Osteoblast (primary cell): ENCODE measurements at regions not wholly inside any gene's neighbourhood (a gene's known extent, or its start where the extent isn't known, plus 50 kb on each side); places are given as distances from the start of the nearest gene placed in this dataset.

ENCODE experiments used
- DNase-seq: peaks from one replicate; pipeline ENCODE4 v3.0.0; 2011; ENCODE audit warnings: low spot score, mixed read lengths; ENCODE audit not compliant: insufficient read length; ENCODE audit errors: missing footprints
- H2AFZ ChIP-seq: 2 replicates; pipeline ENCODE4 v1.6.0; 2011; ENCODE audit warnings: mild to moderate bottlenecking, low read length
- H3K27ac ChIP-seq: 2 replicates; pipeline ENCODE4 v1.5.1; 2011; ENCODE audit warnings: mild to moderate bottlenecking, low read depth, low read length, moderate library complexity
- H3K27me3 ChIP-seq: 2 replicates; pipeline ENCODE4 v1.6.0; 2012; ENCODE audit warnings: mild to moderate bottlenecking, control low read depth, inconsistent platforms, low read length, moderate library complexity; ENCODE audit not compliant: insufficient read depth
- H3K36me3 ChIP-seq: 2 replicates; pipeline ENCODE4 v1.5.1; 2011; ENCODE audit warnings: mild to moderate bottlenecking, low read length, control low read depth, moderate library complexity; ENCODE audit not compliant: insufficient read depth
- H3K4me1 ChIP-seq: 2 replicates; pipeline ENCODE4 v1.5.1; 2011; ENCODE audit warnings: mild to moderate bottlenecking, low read length, control low read depth, moderate library complexity; ENCODE audit not compliant: insufficient read depth
- H3K4me2 ChIP-seq: 2 replicates; pipeline ENCODE4 v1.6.0; 2011; ENCODE audit warnings: mild to moderate bottlenecking, low read length; ENCODE audit not compliant: insufficient read depth
- H3K4me3 ChIP-seq: fragments of 200-600 bp; sonication (generic); 3 replicates; pipeline ENCODE4 v1.5.1; 2012; ENCODE audit warnings: mild to moderate bottlenecking, low read length, inconsistent platforms; ENCODE audit not compliant: insufficient read depth
- H3K79me2 ChIP-seq: 2 replicates; pipeline ENCODE4 v1.6.0; 2012; ENCODE audit warnings: mild to moderate bottlenecking, low read length, control low read depth, inconsistent platforms; ENCODE audit not compliant: insufficient read depth
- H3K9me3 ChIP-seq: 2 replicates; pipeline ENCODE4 v1.5.1; 2011; ENCODE audit warnings: low read depth, low read length, control low read depth
- H4K20me1 ChIP-seq: 2 replicates; pipeline ENCODE4 v1.6.0; 2012; ENCODE audit warnings: mild to moderate bottlenecking, low read length, control low read depth; ENCODE audit not compliant: insufficient read depth
- CTCF ChIP-seq: IDR thresholded peaks from 2 replicates; pipeline ENCODE4 v1.5.1; 2011; ENCODE audit warnings: mild to moderate bottlenecking, low read depth, low read length, moderate library complexity; ENCODE audit errors: extremely low read depth

- no peak overlapping the region for H3K4me2 ChIP-seq
- H3K4me3 ChIP-seq = no peak overlapping the region
- peaks cover 10% of the 10 kb centered on the region for H3K9me3 ChIP-seq
- H3K79me2 ChIP-seq = no peaks in the 10 kb centered on the region
- no peaks in the 10 kb centered on the region for H3K36me3 ChIP-seq
- no peaks in the 10 kb centered on the region for H4K20me1 ChIP-seq
- TF ChIP-seq CTCF = no peak
- no peaks in the 10 kb centered on the region for H3K27me3 ChIP-seq
- H3K27ac ChIP-seq = no peak overlapping the region
- no peak overlapping the region for H2AFZ ChIP-seq
- DNase-seq = peak; percentile 72
- peaks cover 13% of the 10 kb centered on the region for H3K4me1 ChIP-seq
Measured at GRCh38 chr11:28526406-28526751, 418.2 kb downstream of the METTL15 start.

- H3K27me3 ChIP-seq = no peaks in the 10 kb centered on the region
- peaks cover 13% of the 10 kb centered on the region for H3K4me1 ChIP-seq
- no peak for TF ChIP-seq CTCF
- H3K79me2 ChIP-seq = no peaks in the 10 kb centered on the region
- DNase-seq = no peak
- no peaks in the 10 kb centered on the region for H4K20me1 ChIP-seq
- H3K4me2 ChIP-seq = no peak overlapping the region
- H3K9me3 ChIP-seq = peaks cover 10% of the 10 kb centered on the region
- no peak overlapping the region for H3K27ac ChIP-seq
- H2AFZ ChIP-seq = no peak overlapping the region
- H3K36me3 ChIP-seq = no peaks in the 10 kb centered on the region
- H3K4me3 ChIP-seq = no peak overlapping the region
Measured at GRCh38 chr11:28525636-28526405, 417.6 kb downstream of the METTL15 start.

GRCh38 chr11:28524098-28524497, 415.9 kb downstream of the METTL15 start:
- Histone ChIP-seq H3K27me3 (no peaks in the 10 kb centered on the region), H3K4me1 (peaks cover 10% of the 10 kb centered on the region), H3K79me2 (no peaks in the 10 kb centered on the region), H3K9me3 (peaks cover 10% of the 10 kb centered on the region), H3K4me2 (no peak overlapping the region), H3K27ac (no peak overlapping the region), H3K36me3 (no peaks in the 10 kb centered on the region), H3K4me3 (no peak overlapping the region), H2AFZ (no peak overlapping the region), H4K20me1 (no peaks in the 10 kb centered on the region)
- peak; percentile 27 for DNase-seq
- no peak for TF ChIP-seq CTCF

- Histone ChIP-seq H3K9me3 (peaks cover 6% of the 10 kb centered on the region), H3K4me2 (no peak overlapping the region), H2AFZ (no peak overlapping the region), H3K36me3 (no peaks in the 10 kb centered on the region), H4K20me1 (no peaks in the 10 kb centered on the region), H3K4me3 (no peak overlapping the region), H3K79me2 (no peaks in the 10 kb centered on the region), H3K27me3 (no peaks in the 10 kb centered on the region), H3K27ac (no peak overlapping the region), H3K4me1 (no peaks in the 10 kb centered on the region)
- DNase-seq = no peak
- no peak for TF ChIP-seq CTCF
Measured at GRCh38 chr11:28521075-28521474, 412.9 kb downstream of the METTL15 start.
